ENCODE measurements at regions not wholly inside any gene's neighbourhood (a gene's known extent, or its start where the extent isn't known, plus 50 kb on each side); places are given as distances from the start of the nearest gene placed in this dataset.

DNA sequence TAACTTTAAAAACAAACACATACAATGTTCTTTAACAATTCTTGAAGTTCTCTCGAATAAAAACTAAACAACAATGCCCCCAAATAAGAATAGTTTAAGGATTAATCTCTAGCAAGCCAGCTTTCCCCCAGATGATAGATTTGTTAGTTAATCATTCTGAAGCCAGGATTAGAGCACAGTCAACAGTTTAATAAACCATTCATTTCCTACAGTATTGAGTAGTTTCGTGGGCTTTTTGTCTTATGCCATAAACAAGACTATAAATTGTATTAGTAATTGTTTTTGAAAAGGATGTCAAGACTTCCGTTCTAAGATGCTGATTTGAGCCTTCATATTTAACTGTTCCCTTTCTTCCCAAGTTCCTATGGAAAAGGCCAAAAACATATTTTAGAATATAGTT lies 136.6 kb downstream of the PIK3R1 start:
- H3K4me3 ChIP-seq (ENCODE audit: low read depth, low read length): no peak overlapping the region
- H3K27ac ChIP-seq (ENCODE audit: low read depth): no peak overlapping the region
- 50% methylated on average over 3 of the region's 3 CpGs for WGBS
- H3K36me3 ChIP-seq (ENCODE audit: insufficient read depth): no peaks in the 10 kb centered on the region
- no peaks in the 10 kb centered on the region for H3K4me1 ChIP-seq (ENCODE audit: insufficient read depth)
- no peak for DNase-seq (ENCODE audit: extremely low spot score)

DNA sequence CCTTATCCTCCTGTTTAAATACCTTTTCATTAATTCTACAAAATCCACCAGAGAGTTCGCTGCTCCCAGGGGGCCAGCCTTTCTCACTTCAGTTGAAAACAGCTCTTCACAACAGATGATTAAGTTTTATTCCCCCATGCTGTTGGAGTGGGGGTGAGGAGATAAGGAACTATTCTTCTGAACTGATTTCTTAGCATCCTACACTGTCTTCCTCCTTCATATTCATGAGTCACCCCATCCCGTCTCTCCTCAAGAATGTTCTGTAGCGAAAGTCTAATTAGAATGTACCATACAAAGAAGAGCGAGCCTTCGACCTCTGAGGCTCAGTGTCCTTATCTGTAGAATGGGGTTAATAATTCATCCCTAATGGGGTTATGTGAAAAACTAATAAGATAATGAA lies 138.0 kb downstream of the PIK3R1 start:
- no peaks in the 10 kb centered on the region for H3K36me3 ChIP-seq (ENCODE audit: insufficient read depth)
- no peaks in the 10 kb centered on the region for H3K4me1 ChIP-seq (ENCODE audit: insufficient read depth)
- 93% methylated on average over 5 of the region's 5 CpGs for WGBS
- DNase-seq (ENCODE audit: extremely low spot score): no peak
- H3K4me3 ChIP-seq (ENCODE audit: low read depth, low read length): no peak overlapping the region
- no peak overlapping the region for H3K27ac ChIP-seq (ENCODE audit: low read depth)

DNA sequence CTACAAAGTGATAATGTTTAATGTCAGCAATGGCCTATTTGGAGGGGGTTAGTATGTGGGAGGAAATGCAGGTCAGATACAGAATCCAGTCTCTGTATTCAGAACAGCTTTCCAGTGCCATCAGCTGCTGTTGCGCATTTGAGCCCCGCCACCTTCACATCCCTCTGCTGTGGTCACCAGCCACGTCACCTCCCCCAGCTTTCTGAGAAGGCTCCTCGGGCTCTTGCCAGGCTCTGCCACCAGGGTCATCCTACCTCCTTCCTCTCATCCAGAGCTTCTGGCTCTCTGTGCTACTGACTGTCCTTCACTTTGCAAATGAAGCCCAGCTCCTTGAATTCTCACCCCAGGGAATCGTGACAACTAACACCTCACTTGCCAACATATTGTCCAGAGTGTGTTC lies 138.8 kb downstream of the PIK3R1 start:
- DNase-seq (ENCODE audit: extremely low spot score): no peak
- no peak overlapping the region for H3K27ac ChIP-seq (ENCODE audit: low read depth)
- WGBS: 92% methylated on average over 5 of the region's 5 CpGs
- H3K4me3 ChIP-seq (ENCODE audit: low read depth, low read length): no peak overlapping the region
- H3K36me3 ChIP-seq (ENCODE audit: insufficient read depth): no peaks in the 10 kb centered on the region
- H3K4me1 ChIP-seq (ENCODE audit: insufficient read depth): no peaks in the 10 kb centered on the region

DNA sequence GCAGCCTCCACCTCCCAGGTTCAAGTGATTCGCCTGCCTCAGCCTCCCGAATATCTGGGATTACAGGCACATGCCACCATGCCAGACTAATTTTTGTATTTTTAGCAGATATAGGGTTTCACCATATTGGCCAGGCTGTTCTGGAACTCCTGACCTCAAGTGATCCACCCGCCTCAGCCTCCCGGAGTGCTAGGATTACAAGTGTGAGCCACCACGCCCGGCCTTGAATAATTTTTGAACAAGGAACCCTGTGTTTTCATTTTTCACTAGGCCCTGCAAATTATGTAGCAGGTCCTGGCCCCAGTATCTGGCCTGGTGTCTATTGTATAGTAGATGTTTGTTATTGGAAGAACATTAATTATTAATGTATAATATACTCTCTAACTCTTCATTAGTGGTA lies 140.7 kb downstream of the PIK3R1 start:
- no peak for DNase-seq (ENCODE audit: extremely low spot score)
- no peak overlapping the region for H3K4me3 ChIP-seq (ENCODE audit: low read depth, low read length)
- no peaks in the 10 kb centered on the region for H3K4me1 ChIP-seq (ENCODE audit: insufficient read depth)
- 96% methylated on average over 6 of the region's 6 CpGs for WGBS
- no peak overlapping the region for H3K27ac ChIP-seq (ENCODE audit: low read depth)
- no peaks in the 10 kb centered on the region for H3K36me3 ChIP-seq (ENCODE audit: insufficient read depth)

DNA sequence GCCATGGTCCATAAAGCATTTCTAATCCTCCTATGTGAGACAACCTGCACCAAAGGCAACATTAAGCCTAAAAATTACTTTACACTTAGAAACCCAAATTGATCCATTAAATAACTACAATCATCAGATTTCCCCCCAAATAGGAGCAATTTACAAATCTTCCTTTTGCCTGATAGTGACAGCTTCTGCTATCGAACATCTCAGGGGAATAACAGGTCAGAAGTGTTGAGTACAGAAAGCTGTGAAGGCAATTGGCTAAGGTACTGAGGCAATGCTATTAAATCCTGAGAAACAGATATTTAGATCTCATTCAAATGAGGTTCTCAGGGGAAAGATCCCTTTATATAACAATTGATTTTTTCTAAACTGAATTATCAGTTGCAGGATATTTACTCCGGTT lies 141.1 kb downstream of the PIK3R1 start:
- no peak for DNase-seq (ENCODE audit: extremely low spot score)
- 91% methylated on average over 2 of the region's 2 CpGs for WGBS
- H3K36me3 ChIP-seq (ENCODE audit: insufficient read depth): no peaks in the 10 kb centered on the region

DNA sequence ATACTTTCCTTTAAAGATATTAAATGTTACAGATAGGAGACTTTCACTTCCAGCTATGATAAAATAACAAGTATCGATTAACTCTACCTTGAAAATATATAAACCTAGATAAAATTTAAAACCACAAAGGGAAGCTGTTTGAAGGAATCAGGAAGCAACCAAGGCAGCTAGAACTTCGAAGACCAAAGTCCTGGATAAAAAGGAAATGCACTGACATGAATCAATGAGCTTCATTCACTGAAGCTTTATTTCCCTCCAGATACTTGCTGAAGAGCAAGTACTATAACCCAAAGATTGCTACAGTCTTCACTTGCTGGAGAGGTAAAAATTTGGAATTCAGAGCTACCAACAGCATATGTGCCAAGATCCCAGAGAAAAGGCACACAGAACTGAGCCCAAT lies 144.1 kb downstream of the PIK3R1 start:
- no peaks in the 10 kb centered on the region for H3K36me3 ChIP-seq (ENCODE audit: insufficient read depth)
- 88% methylated on average over 2 of the region's 2 CpGs for WGBS
- H3K4me1 ChIP-seq (ENCODE audit: insufficient read depth): no peaks in the 10 kb centered on the region
- no peak for DNase-seq (ENCODE audit: extremely low spot score)
- no peak overlapping the region for H3K4me3 ChIP-seq (ENCODE audit: low read depth, low read length)
- no peak overlapping the region for H3K27ac ChIP-seq (ENCODE audit: low read depth)

More for the DNA sequence above, 141.1 kb downstream of the PIK3R1 start:
- Histone ChIP-seq H3K27ac (ENCODE audit: low read depth) (no peak overlapping the region), H3K4me3 (ENCODE audit: low read depth, low read length) (no peak overlapping the region), H3K4me1 (ENCODE audit: insufficient read depth) (no peaks in the 10 kb centered on the region)

DNA sequence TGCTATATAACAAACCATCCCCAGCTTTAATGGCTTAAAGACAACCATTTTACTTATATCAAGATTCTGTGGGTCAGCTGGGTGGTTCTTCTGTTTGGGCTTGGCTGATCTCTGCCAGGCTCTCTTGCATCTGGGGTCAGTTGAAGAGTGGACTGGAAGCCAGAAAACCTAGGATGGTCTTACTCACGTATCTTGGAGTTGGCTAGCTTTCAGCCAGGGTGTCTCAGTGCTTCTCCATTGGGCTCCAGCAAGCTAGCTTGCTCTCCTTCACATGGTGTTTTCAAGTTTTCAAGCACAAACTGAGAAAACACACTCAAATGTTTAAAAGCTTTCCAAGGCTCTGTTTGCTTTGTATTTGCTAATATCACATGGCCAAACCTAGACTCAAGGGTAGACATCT lies 146.8 kb downstream of the PIK3R1 start:
- H3K36me3 ChIP-seq (ENCODE audit: insufficient read depth): no peaks in the 10 kb centered on the region
- no peaks in the 10 kb centered on the region for H3K4me1 ChIP-seq (ENCODE audit: insufficient read depth)
- H3K27ac ChIP-seq (ENCODE audit: low read depth): no peak overlapping the region
- H3K4me3 ChIP-seq (ENCODE audit: low read depth, low read length): no peak overlapping the region
- WGBS: 92% methylated on average over 1 of the region's 1 CpG
- DNase-seq (ENCODE audit: extremely low spot score): no peak

DNA sequence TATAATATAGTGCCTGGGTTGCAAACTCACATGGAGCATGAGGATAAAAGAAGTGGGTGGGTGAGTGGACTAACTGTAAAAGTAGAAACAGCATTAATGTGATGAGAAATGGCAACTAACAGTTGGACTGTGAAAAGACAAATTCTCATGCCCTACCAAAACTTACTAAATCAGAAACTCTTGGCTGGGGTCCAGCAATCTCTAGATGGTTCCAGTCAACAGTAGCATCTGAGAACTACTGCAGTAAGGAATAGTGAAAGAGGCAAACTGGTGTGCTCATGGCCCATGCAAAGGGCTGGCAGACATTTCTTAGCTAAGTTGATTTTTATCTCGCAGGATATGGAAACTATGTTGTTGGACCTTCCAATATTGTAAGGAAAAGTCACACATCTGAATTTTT lies 150.3 kb downstream of the PIK3R1 start:
- no peak overlapping the region for H3K27ac ChIP-seq (ENCODE audit: low read depth)
- H3K4me1 ChIP-seq (ENCODE audit: insufficient read depth): no peaks in the 10 kb centered on the region
- WGBS: 100% methylated on average over 1 of the region's 1 CpG
- DNase-seq (ENCODE audit: extremely low spot score): no peak
- no peak overlapping the region for H3K4me3 ChIP-seq (ENCODE audit: low read depth, low read length)
- no peaks in the 10 kb centered on the region for H3K36me3 ChIP-seq (ENCODE audit: insufficient read depth)

DNA sequence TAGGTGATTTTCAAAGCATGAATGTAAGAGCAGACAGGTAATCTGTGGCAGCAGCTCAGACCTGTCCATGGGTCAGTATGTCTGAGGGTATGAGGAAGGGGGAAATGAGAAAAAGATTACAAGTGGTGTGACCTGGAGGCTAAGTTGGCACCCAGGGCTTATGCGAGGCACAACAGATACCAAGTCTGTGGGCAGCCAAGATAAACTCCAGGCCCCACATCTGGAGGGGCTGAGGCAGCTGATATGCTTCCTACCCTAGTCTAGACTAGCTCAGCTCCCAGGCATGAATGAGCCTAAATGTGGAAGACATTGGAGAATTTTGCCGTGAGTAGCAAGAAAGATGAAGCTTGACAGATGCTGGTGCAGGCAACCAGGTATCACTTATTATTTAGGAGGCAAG lies 151.7 kb downstream of the PIK3R1 start:
- Histone ChIP-seq H3K4me3 (ENCODE audit: low read depth, low read length) (no peak overlapping the region), H3K4me1 (ENCODE audit: insufficient read depth) (no peaks in the 10 kb centered on the region), H3K36me3 (ENCODE audit: insufficient read depth) (no peaks in the 10 kb centered on the region), H3K27ac (ENCODE audit: low read depth) (no peak overlapping the region)
- WGBS: 95% methylated on average over 2 of the region's 2 CpGs
- no peak for DNase-seq (ENCODE audit: extremely low spot score)

DNA sequence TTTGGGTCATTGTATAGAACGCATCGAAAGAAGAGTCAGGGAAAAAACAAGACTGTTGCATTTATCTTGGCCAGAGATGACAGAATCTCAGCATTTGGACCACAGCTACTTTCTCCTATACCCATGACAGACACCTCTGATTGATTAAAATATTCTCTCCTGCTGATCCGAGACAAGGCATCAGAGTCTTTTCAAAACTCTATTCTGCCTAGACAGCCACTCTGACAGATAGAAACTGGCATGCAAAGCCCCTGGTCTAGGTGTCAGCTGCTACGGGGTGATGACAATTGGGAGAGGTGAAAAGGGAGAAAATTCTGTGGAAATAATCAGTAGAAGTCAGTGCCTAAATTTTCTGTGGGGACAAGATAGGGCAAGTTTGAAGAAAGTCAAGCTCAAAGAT lies 152.2 kb downstream of the PIK3R1 start:
- no peak for DNase-seq (ENCODE audit: extremely low spot score)
- WGBS: 96% methylated on average over 4 of the region's 4 CpGs
- Histone ChIP-seq H3K4me3 (ENCODE audit: low read depth, low read length) (no peak overlapping the region), H3K4me1 (ENCODE audit: insufficient read depth) (no peaks in the 10 kb centered on the region), H3K36me3 (ENCODE audit: insufficient read depth) (no peaks in the 10 kb centered on the region), H3K27ac (ENCODE audit: low read depth) (no peak overlapping the region)

DNA sequence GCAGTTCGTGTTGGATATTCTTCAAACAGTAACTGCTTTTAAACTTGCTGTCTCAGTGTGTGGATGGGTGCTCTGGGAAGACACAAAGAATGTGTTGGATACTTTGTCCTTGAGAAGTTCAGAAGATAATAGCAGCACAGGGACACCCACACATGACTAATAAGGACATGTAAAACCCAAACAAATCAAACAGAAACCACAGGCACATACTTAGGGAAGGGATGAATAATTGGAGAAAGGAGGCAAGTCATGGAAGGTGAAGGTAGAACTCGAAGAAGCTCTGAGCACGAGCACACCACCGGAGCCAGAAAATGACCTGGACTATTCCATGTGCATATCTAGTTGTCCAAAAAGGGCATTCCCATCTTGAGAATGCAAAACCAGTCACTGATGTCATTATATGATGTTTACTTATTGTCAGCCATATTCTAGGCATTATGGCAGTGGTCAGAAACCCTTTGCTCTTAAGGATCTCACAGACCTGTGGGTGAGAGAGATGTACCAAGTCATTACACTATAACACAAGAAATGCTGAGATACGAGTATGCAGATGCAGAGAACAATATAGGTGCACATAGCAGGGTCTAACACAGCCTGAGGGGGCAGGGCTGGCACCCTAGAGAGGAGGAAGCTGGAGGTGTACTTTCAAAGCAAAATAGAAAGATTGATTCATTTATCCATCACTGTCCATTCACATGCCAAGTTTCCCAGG lies 152.9 kb downstream of the PIK3R1 start:
- H3K36me3 ChIP-seq (ENCODE audit: insufficient read depth): no peaks in the 10 kb centered on the region
- H3K27ac ChIP-seq (ENCODE audit: low read depth): no peak overlapping the region
- H3K4me3 ChIP-seq (ENCODE audit: low read depth, low read length): no peak overlapping the region
- WGBS: 91% methylated on average over 5 of the region's 5 CpGs
- no peak for DNase-seq (ENCODE audit: extremely low spot score)
- H3K4me1 ChIP-seq (ENCODE audit: insufficient read depth): no peaks in the 10 kb centered on the region

DNA sequence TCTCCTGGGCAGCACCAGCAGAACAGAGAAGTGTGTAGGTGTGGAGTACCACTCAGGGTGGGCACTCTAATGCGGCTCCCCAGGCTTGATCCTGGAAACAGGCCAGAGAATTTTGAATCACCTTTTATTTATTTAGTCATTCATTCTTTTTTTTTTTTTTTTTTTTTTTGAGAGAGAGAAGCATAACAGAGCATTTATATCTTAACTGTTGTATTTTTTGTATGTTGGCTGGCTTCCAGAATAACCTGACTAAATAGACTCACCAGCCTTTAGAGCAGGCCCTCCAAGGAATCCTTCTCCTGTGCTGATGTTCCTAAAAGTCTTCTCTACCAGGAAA lies 153.4 kb downstream of the PIK3R1 start:
- Histone ChIP-seq H3K4me1 (ENCODE audit: insufficient read depth) (no peaks in the 10 kb centered on the region), H3K4me3 (ENCODE audit: low read depth, low read length) (no peak overlapping the region), H3K27ac (ENCODE audit: low read depth) (no peak overlapping the region), H3K36me3 (ENCODE audit: insufficient read depth) (no peaks in the 10 kb centered on the region)
- 71% methylated on average over 1 of the region's 1 CpG for WGBS
- peak; percentile 37 for DNase-seq (ENCODE audit: extremely low spot score)

DNA sequence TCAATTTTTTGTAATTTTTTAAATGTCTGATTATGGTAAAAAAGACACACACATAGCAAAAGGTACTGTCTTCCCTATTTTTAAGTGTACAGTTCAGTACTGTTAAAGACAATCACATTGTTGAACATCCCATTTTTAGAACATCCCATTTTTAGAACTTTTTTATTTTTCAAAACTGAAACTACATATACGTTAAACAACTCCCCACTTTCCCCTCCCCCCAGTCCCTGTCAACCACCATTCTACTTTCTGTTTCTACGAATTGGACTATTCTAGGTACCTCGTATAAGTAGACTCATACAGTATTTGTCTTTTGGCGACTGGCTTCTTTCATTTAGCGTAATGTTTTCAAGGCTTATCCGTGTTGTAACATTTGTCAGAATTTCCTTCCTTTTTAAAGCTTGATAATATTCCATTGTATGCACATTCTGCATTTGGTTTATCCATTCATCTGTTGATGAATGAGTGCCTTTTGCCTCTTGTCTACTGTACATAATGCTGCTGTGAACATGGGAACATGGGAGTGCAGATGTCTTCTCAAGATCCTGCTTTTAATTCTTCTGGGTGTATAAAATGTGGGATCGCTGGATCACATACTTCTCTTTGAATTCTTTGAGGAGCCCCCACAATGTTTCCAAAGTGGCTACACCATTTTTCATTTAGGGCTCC lies 154.0 kb downstream of the PIK3R1 start:
- no peak overlapping the region for H3K4me3 ChIP-seq (ENCODE audit: low read depth, low read length)
- no peak for DNase-seq (ENCODE audit: extremely low spot score)
- H3K36me3 ChIP-seq (ENCODE audit: insufficient read depth): no peaks in the 10 kb centered on the region
- H3K27ac ChIP-seq (ENCODE audit: low read depth): no peak overlapping the region
- H3K4me1 ChIP-seq (ENCODE audit: insufficient read depth): no peaks in the 10 kb centered on the region
- 77% methylated on average over 7 of the region's 7 CpGs for WGBS

DNA sequence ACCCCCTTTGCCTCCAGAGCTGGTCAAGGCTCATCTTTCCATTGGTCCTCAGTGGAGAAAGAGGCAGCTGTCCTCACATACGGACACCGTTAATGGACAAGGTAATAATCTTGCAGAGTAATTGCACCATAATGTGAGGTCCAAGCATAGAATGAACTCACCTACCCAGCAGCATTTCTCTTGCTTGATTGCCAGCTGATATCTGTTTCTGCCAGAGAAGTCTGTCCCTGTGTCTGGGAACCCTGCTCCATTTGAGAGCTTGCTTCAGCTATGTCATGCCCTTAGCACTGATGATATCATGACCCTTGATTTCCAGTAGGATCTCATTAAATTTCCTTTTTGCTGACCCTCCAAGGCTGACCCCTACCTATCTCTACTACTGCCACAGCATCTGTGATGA lies 154.6 kb downstream of the PIK3R1 start:
- no peak for DNase-seq (ENCODE audit: extremely low spot score)

More for the DNA sequence above, 154.6 kb downstream of the PIK3R1 start:
- H3K4me3 ChIP-seq (ENCODE audit: low read depth, low read length): no peak overlapping the region
- no peaks in the 10 kb centered on the region for H3K4me1 ChIP-seq (ENCODE audit: insufficient read depth)
- over 99% methylated on average over 2 of the region's 2 CpGs for WGBS
- no peaks in the 10 kb centered on the region for H3K36me3 ChIP-seq (ENCODE audit: insufficient read depth)
- no peak overlapping the region for H3K27ac ChIP-seq (ENCODE audit: low read depth)

Measured in urinary bladder (tissue), 3 donors.